Endothelial cell of umbilical vein (primary cell): ENCODE measurements at regions not wholly inside any gene's neighbourhood (a gene's known extent, or its start where the extent isn't known, plus 50 kb on each side); places are given as distances from the start of the nearest gene placed in this dataset.

Experiments
- BruUV-seq: library from RNA; stranded (reverse); fragments of 400-500 nt; replicated peaks from 2 replicates; lab custom pipeline; 2021; lab: Mats Ljungman, UMichigan
- CTCF ChIA-PET: fragments of 300-600, 350-600 bp; sonication (Branson Sonifier 250); formaldehyde crosslinking; loops from one replicate; lab custom pipeline; 2021; ENCODE audit warnings: antibody characterized with exemption, inconsistent platforms; lab: Charles Lee
- POLR2A ChIA-PET: fragments of 300-600, 350-600 bp; sonication (Branson Sonifier 250); formaldehyde crosslinking; loops from one replicate; lab custom pipeline; 2021; ENCODE audit warnings: antibody characterized with exemption, inconsistent platforms; lab: Charles Lee
- DNase-seq: peaks from one replicate; pipeline ENCODE4 v3.0.0-alpha.2; 2011; ENCODE audit warnings: low read depth, low spot score
- FAIRE-seq: peaks from 2 replicates; lab custom pipeline; 2011; peaks lifted over from hg19 to GRCh38; lab: Jason Lieb, UNC
- H2AFZ ChIP-seq: 2 replicates; pipeline ENCODE4 v1.6.0; 2012; ENCODE audit warnings: low read depth, low read length, control low read depth, inconsistent platforms
- H3K27ac ChIP-seq: 2 replicates; pipeline ENCODE4 v1.5.1; 2011; ENCODE audit warnings: low read depth, mild to moderate bottlenecking, control low read depth, low read length, moderate library complexity; ENCODE audit not compliant: insufficient read depth
- H3K27me3 ChIP-seq, 2 experiments: 2 replicates each; pipeline versions ENCODE4 v1.6.0 to v1.6.1; 2011; ENCODE audit warnings: low read length in 2 of 2, mixed read lengths in 1 of 2; ENCODE audit not compliant: control insufficient read depth in 2 of 2, insufficient read depth in 2 of 2
- H3K36me3 ChIP-seq, 2 experiments: 2 replicates in 1 of 2; 3 replicates in 1 of 2; pipeline ENCODE4 v1.5.1; 2011; ENCODE audit warnings: low read length in 2 of 2, mild to moderate bottlenecking in 1 of 2, moderate library complexity in 1 of 2; ENCODE audit not compliant: control insufficient read depth in 2 of 2, insufficient read depth in 2 of 2; ENCODE audit errors: extremely low read depth in 1 of 2
- H3K4me1 ChIP-seq: 3 replicates; pipeline ENCODE4 v1.5.1; 2011; ENCODE audit warnings: mild to moderate bottlenecking, low read length; ENCODE audit not compliant: control insufficient read depth, insufficient read depth; ENCODE audit errors: extremely low read depth
- H3K4me2 ChIP-seq: 2 replicates; pipeline ENCODE4 v1.6.1; 2011; ENCODE audit warnings: low read length, control low read depth, mixed read lengths; ENCODE audit not compliant: insufficient read depth
- H3K4me3 ChIP-seq, 3 experiments: fragments of 200-600 bp in 1 of 3; sonication (generic), shearing (Covaris generic) in 1 of 3; replicated peaks in 1 of 3; 2 replicates each; pipeline ENCODE4 v1.5.1; 2011 to 2016; ENCODE audit warnings: control low read depth in 3 of 3, low read length in 3 of 3, mild to moderate bottlenecking in 2 of 3, inconsistent platforms in 1 of 3, low read depth in 1 of 3, moderate library complexity in 1 of 3; ENCODE audit not compliant: insufficient read depth in 1 of 3
- H3K79me2 ChIP-seq: 2 replicates; pipeline ENCODE4 v1.6.0; 2012; ENCODE audit warnings: low read length, inconsistent platforms; ENCODE audit not compliant: control insufficient read depth, insufficient read depth
- H3K9ac ChIP-seq: replicated peaks from 2 replicates; pipeline ENCODE3; 2011; ENCODE audit warnings: low read length, control low read depth; ENCODE audit not compliant: insufficient read depth; ENCODE audit errors: extremely low read depth
- H3K9me1 ChIP-seq: replicated peaks from 3 replicates; pipeline ENCODE4 v1.6.0; 2011; ENCODE audit warnings: mild to moderate bottlenecking, low read length; ENCODE audit not compliant: control insufficient read depth, insufficient read depth; ENCODE audit errors: extremely low read depth
- H3K9me3 ChIP-seq: replicated peaks from 2 replicates; pipeline ENCODE4 v1.5.1; 2012; ENCODE audit warnings: low read length, inconsistent platforms; ENCODE audit not compliant: control insufficient read depth, insufficient read depth
- H4K20me1 ChIP-seq: replicated peaks from 2 replicates; pipeline ENCODE3; 2011; ENCODE audit warnings: mild to moderate bottlenecking, low read length; ENCODE audit not compliant: control insufficient read depth, insufficient read depth; ENCODE audit errors: extremely low read depth
- POLR2A ChIP-seq: IDR thresholded peaks from 2 replicates; pipeline ENCODE4 v1.6.1; 2012; ENCODE audit warnings: low read depth, mild to moderate bottlenecking, control low read depth, low read length
- POLR2AphosphoS5 ChIP-seq: IDR thresholded peaks from 2 replicates; pipeline ENCODE4 v1.6.1; 2012; ENCODE audit warnings: low read depth, mild to moderate bottlenecking, control low read depth, low read length, moderate library complexity; ENCODE audit not compliant: insufficient read depth
- dilution Hi-C: fragments of 300-500 bp; cut with MboI; formaldehyde crosslinking; loops from one replicate; pipeline ENCODE4 v1.15.0; 2019; ENCODE audit warnings: low sequenced_read_pairs; ENCODE audit not compliant: extremely low pct_ligation_motif_present
- intact Hi-C: fragments of 100-400 bp; cut with micrococcal nuclease; formaldehyde crosslinking; loops from one replicate; pipeline ENCODE4 v1.10.0; 2022

DNA sequence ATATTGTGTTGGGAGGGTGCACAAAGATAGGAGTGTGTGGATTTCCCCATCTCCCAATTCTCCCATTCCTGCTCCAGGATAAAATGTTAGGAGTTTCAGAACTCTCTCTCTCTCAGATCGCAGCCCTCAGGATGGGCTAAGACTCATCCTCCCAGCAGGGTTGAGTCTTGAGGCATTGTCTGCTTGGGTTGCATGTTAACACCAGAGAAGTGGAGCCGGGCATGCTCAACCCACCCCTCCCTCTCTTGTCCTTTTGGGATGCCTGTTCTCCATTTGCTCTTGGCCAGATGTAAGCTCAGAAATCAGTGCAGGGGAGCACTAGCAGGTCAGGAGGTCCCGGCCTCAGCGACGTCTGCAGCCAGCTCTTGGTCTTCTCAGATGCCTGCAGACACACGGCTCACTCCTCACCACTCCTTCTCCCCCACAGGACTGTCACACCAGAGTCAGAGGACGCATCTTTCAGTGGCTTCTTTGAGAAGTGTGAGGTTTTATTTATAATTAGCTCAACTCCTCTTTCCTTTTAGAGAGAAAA is 1456.5 kb downstream of the TBC1D22A start:
- Histone ChIP-seq H3K4me1 (no peaks in the 10 kb centered on the region), H3K4me2 (no peak overlapping the region), H3K9me3 (peaks cover 9% of the 10 kb centered on the region), H3K9ac (no peak overlapping the region), H4K20me1 (no peaks in the 10 kb centered on the region), H3K9me1 (no peaks in the 10 kb centered on the region), H3K36me3 (no peaks in the 10 kb centered on the region), H3K4me3 (no peak overlapping the region), H3K27me3 (no peaks in the 10 kb centered on the region), H3K79me2 (no peaks in the 10 kb centered on the region), H3K27ac (no peak overlapping the region), H2AFZ (no peak overlapping the region)
- intact Hi-C loops (no loop called here), dilution Hi-C loops (no loop called here)
- CTCF ChIA-PET: no interaction called here
- BruUV-seq: no TSS peak
- no peak for TF ChIP-seq POLR2A
- FAIRE-seq: no peak
- no peak for DNase-seq
- POLR2A ChIA-PET: no interaction called here

DNA sequence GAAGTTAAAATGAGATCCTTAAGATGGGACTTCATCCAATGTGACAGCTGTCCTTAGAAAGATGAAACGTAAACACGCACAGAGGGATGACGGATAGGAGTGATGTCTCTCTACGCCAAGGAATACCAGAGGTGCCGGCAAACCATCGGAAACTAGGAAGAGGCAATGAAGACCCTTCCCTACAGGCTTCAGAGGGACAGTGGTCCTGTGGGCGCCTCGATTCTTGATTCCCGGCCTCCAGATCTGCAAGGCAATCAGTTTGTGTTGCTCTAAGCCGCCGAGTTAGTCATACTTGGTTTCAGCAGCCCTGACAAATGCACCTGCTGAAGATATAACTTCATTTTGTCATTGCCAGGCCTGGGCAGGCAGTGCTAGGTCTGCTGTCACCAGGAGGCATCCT is 1455.1 kb downstream of the TBC1D22A start:
- intact Hi-C loops: no loop called here

More for the DNA sequence above, 1455.1 kb downstream of the TBC1D22A start:
- Histone ChIP-seq H3K36me3 (no peaks in the 10 kb centered on the region), H3K9me3 (peaks cover 6% of the 10 kb centered on the region), H3K27me3 (no peaks in the 10 kb centered on the region), H3K27ac (no peak overlapping the region), H3K4me1 (no peaks in the 10 kb centered on the region), H3K9me1 (no peaks in the 10 kb centered on the region), H3K79me2 (no peaks in the 10 kb centered on the region), H4K20me1 (no peaks in the 10 kb centered on the region), H3K4me2 (no peak overlapping the region), H3K9ac (no peak overlapping the region), H3K4me3 (no peak overlapping the region), H2AFZ (no peak overlapping the region)
- BruUV-seq: no TSS peak
- TF ChIP-seq POLR2AphosphoS5: no peak
- dilution Hi-C loops: no loop called here
- ChIA-PET POLR2A (no interaction called here), CTCF (no interaction called here)
- DNase-seq (no peak), FAIRE-seq (no peak)
